ENCODE measurements at regions not wholly inside any gene's neighbourhood (a gene's known extent, or its start where the extent isn't known, plus 50 kb on each side); places are given as distances from the start of the nearest gene placed in this dataset.
"Not testable (repeated sequence)": the region's sequence is repeated elsewhere in the genome, so short reads cannot be mapped to it uniquely, and the experiment has no call there.

GRCh38 chr2:189231719-189232323 is 52.3 kb upstream of the COL5A2 start:
- DNase-seq (ENCODE audit: low read depth, low spot score) = no peak

- no peak for DNase-seq (ENCODE audit: low read depth, low spot score)
Measured at GRCh38 chr2:189232759-189233406, 53.3 kb upstream of the COL5A2 start.

GRCh38 chr2:189233527-189233926 is 54.0 kb upstream of the COL5A2 start:
- DNase-seq (ENCODE audit: low read depth, low spot score) = no peak

GRCh38 chr2:189234991-189235390 is 55.4 kb upstream of the COL5A2 start:
- no peak for DNase-seq (ENCODE audit: low read depth, low spot score)

DNA sequence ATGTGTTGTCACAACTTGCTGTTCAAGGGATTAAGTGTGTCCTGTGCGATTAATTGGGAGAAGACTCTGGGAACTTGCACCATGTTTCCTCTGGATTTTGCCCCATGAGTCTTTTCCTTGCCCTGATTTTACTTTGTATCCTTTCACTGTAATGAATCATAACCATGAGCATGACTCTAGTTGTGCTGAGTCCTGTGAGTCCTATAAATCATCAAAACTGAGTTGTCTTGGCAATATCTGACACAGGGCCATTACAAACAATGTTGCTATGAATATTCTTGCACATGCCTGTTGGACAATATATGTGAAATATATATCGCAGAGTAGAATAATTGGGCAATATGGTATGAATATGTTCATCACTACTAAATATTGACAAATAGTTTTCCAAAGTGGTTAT is 56.5 kb upstream of the COL5A2 start:
- DNase-seq (ENCODE audit: low read depth, low spot score) = no peak

- no peak for DNase-seq (ENCODE audit: low read depth, low spot score)
Measured at GRCh38 chr2:189238903-189239302, 59.3 kb upstream of the COL5A2 start.

DNA sequence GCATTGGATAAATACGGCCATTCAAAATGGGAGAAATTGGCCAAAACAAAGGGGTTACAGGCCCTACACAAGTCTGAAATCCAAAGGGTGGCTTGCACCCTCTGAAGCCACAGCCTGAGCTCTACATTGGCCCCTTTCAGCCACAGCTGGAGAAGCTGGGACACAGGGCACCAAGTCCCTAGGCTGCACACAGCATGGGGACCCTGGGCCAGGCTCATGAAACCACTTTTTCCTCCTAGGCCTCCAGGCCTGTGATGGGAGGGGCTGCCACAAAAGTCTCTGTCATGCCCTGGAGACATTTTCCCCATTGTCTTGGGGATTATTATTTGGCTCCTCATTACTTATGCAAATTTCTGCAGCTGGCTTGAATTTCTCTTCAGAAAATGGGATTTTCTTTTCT is 64.3 kb upstream of the COL5A2 start:
- DNase-seq (ENCODE audit: low read depth, low spot score) = not testable (repeated sequence)

GRCh38 chr2:189247276-189247675 is 67.7 kb upstream of the COL5A2 start:
- DNase-seq (ENCODE audit: low read depth, low spot score) = no peak

GRCh38 chr2:189248141-189248540 is 68.6 kb upstream of the COL5A2 start:
- no peak for DNase-seq (ENCODE audit: low read depth, low spot score)

DNA sequence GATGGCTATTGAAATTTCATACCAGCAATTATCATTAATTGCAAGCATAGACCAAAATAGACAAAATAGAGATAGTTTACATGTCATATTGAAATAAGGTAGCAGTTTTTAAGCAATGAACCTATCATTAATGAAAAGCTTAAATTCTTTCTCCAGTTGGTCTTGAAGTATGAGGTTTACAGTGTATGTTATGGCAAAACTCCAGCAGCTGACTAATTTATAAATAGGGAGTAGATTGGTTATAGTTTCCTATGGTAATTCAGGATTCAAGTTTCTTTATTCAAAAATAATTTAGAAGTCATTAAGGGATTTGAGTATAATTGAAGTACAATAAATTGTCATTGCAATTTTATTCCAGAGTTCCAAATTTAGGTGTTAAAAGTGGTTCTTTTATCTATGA is 69.6 kb upstream of the COL5A2 start:
- DNase-seq (ENCODE audit: low read depth, low spot score) = no peak

DNA sequence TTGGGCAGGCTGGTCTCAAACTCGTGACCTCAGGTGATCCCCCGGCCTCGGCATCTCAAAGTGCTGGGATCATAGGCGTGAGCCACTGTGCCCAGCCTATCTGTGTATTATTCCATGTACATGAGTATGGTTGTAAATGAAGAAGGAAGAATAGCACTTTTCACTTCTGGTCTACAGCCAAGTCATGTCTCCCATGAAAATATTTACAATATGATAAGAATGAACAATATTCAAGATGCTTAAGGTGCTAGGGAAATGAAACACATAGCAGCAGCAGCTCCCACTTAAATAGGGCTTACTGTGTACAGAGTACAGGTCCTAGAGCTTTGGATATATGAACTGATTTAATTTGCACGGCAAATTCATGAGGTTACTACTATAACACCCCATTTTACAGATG is 70.3 kb upstream of the COL5A2 start:
- no peak for DNase-seq (ENCODE audit: low read depth, low spot score)

DNA sequence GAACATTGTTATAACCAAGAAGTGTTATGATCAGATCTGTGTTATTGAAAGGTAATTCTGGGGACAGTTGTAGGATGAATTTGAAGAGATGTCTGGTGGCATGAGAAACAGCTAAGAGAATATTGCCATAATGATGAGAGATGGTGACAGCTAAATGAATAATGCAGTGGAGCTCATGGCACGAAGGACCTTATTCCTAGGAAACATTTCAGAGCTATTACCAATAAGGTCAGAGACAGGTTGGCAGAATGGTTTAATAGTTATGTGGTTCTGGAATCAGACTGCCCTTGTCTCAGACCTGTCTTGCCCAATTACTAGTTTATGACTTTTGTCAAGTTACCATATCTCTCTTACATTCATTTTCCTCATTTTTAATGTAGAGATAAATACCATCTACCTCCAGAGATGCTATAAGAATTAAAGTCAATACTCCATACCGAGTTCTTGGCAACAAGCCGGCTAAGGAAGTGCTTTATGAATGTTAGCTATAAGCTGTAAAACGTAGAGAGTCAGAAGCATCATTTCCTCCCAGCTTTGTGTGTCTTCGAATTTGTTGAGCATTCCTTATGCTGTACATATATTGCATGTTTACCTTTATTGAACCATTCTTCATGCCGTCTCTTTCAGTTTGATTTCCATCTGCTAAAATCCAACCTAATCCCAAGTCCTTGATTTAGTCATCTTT is 73.6 kb upstream of the COL5A2 start:
- DNase-seq (ENCODE audit: low read depth, low spot score) = no peak

DNA sequence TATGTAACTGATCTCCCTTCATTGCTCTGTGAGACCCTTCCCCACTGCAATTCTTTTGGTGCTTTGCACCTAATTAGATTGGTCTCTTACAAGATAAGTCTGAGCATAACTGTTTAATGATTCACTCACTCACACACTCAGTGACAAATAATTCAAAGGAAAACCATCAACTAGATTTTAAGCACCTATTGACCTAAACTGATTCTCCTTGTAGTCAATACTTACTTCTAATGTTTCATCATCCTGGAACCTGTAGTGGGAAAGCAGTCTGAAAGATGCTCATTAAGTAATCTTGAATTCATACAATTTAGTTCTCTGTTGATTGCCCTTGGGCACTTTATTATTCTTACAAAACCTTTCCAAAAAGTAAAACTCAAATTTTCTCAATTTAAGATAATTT is 74.3 kb upstream of the COL5A2 start:
- no peak for DNase-seq (ENCODE audit: low read depth, low spot score)

DNA sequence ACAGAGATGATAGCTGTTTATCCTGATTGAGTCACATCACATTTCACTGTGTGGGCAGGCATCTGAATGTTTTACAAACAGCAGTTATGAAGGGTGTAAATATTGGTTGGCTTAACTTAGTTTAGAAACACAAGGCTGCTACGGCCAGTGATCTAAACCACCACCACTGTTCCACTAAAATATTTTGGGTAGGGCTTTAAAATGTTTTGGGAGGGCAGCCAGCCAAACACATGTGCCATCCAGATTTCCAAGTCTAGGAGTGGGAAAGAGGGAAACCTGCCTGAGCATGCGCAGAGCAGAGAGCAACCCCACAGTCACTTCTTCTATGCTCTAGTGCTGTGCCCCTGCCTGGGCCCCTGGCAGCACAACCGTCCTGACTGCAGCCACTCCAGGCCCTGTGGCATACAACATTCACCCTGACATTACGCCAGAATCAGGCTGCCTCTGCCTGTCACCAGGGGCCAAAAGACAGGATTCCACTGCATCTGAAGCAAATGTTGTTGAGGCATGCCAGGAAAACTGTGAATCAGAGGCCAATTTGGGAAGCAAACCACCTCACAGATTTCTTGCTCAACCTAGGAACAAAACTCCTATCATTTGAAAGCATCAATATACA is 74.8 kb upstream of the COL5A2 start:
- DNase-seq (ENCODE audit: low read depth, low spot score) = no peak

DNA sequence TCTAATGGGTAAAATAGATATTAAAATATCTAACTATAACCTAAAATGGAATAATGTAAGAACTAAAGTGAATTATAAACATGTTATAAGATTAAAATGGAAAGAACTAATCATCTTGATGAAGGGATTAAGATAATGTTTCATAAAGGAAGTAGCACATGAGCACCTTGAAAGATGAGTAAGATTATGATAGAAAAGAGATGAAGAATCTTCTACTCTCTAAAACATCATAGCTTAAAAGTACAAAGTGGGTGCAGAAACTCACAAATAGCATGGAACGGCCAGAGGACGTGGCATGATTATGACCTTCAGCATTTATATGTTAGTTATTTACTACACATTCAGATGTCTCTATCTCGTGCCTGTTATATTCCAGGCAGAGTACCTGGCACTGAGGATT is 76.2 kb upstream of the COL5A2 start:
- no peak for DNase-seq (ENCODE audit: low read depth, low spot score)

DNA sequence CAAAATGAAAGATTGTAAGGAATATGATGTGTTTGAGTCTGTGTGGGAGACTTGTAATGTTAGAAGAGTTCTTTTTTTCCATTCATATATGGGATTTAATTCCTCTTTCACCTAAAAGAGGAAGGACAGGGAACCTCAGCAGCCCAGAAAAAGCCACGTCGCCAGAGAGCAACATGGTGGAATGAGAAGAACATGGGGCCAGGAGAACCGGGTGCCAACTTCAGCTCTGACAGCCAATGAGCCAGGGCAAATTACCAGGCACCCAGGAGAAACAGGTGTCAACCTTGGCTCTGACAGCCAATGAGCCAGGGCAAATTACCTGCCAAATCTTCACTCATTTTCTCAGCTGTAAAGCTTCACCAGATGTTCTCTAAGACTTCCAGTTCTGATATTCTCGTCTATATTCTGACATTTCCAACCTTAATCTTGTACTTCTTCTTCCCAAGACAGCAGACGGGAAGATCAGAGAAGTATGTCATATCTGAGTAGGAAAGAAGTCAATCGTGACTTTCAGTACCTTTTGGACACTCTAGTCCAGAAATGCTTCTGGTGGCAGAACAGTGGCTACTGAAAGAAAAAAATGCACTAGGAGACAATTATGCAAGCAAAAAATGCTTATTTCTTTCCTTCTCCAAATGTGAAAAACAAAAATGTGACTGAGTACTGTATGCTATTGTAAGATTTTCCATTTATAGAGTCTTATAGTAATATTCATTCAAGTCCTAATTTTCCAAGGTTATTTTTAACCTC is 79.2 kb upstream of the COL5A2 start:
- DNase-seq (ENCODE audit: low read depth, low spot score) = no peak

- no peak for DNase-seq (ENCODE audit: low read depth, low spot score)
Measured at GRCh38 chr2:189260361-189260814, 80.8 kb upstream of the COL5A2 start.

DNA sequence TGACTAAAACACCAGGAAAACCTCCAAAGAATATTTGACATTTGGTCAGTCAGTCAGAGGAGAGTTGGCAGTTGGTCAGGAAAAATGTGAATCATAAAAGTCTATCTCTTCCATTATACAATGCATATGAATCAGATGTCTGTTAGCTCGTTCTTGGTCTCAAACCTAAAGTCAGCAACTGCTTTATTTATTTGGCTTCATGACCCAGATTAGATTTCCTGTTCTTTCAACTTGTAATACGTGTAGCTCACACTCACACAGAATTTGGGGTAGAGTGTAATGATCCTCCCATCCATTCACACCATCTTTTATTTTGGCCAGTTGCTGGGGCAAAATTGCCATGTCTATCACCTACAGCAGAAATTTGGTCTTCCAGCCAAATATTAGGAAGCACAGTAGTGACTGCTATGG is 81.9 kb upstream of the COL5A2 start:
- no peak for DNase-seq (ENCODE audit: low read depth, low spot score)

- DNase-seq (ENCODE audit: low read depth, low spot score) = no peak
Measured at GRCh38 chr2:189261916-189262315, 82.4 kb upstream of the COL5A2 start.

- no peak for DNase-seq (ENCODE audit: low read depth, low spot score)
Measured at GRCh38 chr2:189265696-189266320, 86.2 kb upstream of the COL5A2 start.

DNA sequence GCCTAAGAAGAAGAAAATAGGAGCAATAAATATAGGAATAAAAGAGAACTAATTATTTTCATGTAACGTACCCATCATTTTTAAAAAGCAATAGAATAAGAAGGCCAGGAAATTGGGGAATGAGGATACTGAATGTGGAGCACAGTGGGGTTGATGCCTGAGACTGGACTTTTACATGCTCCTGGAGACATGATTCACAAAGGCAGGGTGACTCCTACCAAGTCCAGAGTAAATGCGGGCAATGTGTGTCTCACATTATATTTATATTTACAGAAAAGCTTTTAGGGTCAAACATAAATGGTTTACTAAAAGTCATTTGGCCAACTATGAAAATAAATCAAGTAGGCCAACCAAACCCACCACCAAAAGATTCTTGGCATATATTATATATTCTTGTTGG is 87.9 kb upstream of the COL5A2 start:
- DNase-seq (ENCODE audit: low read depth, low spot score) = no peak

Measured in smooth muscle cell of the brain vasculature (primary cell).